HepG2 (cell line): ENCODE measurements at regions not wholly inside any gene's neighbourhood (a gene's known extent, or its start where the extent isn't known, plus 50 kb on each side); places are given as distances from the start of the nearest gene placed in this dataset.

Source experiments
- ARNT2 ChIP-seq: sonication (generic); formaldehyde crosslinking; IDR thresholded peaks from 2 replicates; pipeline ENCODE4 v1.8.0; 2022; ENCODE audit warnings: mild to moderate bottlenecking, low read depth, missing genetic modification reagents, moderate library complexity
- ARNTL ChIP-seq: sonication (generic); formaldehyde crosslinking; IDR thresholded peaks from 2 replicates; pipeline ENCODE4 v1.4.0; 2020; ENCODE audit warnings: mild to moderate bottlenecking, missing genetic modification reagents
- HMG20B ChIP-seq: conservative IDR thresholded peaks from 2 replicates; pipeline ENCODE4 v1.6.1; 2016; ENCODE audit warnings: missing genetic modification reagents, missing compliant biosample characterization
- PLRG1 ChIP-seq: fragments of 450-650 bp; conservative IDR thresholded peaks from 2 replicates; pipeline ENCODE4 v1.6.1; 2016
- RARG ChIP-seq: sonication (generic); formaldehyde crosslinking; IDR thresholded peaks from 2 replicates; pipeline ENCODE4 v1.4.0; 2020; ENCODE audit warnings: low read depth, mild to moderate bottlenecking, missing genetic modification reagents
- SATB2 ChIP-seq: sonication (generic); formaldehyde crosslinking; IDR thresholded peaks from 2 replicates; pipeline ENCODE4 v1.5.0; 2020; ENCODE audit warnings: missing genetic modification reagents
- TAF15 ChIP-seq: fragments of 200-400 bp; formaldehyde crosslinking; IDR thresholded peaks from one replicate; pipeline ENCODE4 v1.6.1; 2018; ENCODE audit warnings: mild to moderate bottlenecking, low read depth, low read length; ENCODE audit not compliant: poor library complexity, severe bottlenecking
- ZBTB3 ChIP-seq: sonication (generic); formaldehyde crosslinking; IDR thresholded peaks from 2 replicates; pipeline ENCODE4 v1.4.0; 2020; ENCODE audit warnings: low read depth, mild to moderate bottlenecking, moderate library complexity, missing genetic modification reagents, borderline replicate concordance
- ZIK1 ChIP-seq: sonication (generic); formaldehyde crosslinking; IDR thresholded peaks from 2 replicates; pipeline ENCODE4 v1.5.0; 2020; ENCODE audit warnings: mild to moderate bottlenecking, low read depth, missing genetic modification reagents, borderline replicate concordance
- ZNF274 ChIP-seq: sonication (generic); formaldehyde crosslinking; IDR thresholded peaks from 2 replicates; pipeline ENCODE4 v1.5.1; 2020; ENCODE audit warnings: mild to moderate bottlenecking, missing genetic modification reagents
- ZNF30 ChIP-seq: sonication (generic); formaldehyde crosslinking; IDR thresholded peaks from 2 replicates; pipeline ENCODE4 v1.5.0; 2020; ENCODE audit warnings: mild to moderate bottlenecking, missing genetic modification reagents
- ZNF672 ChIP-seq: sonication (generic); formaldehyde crosslinking; IDR thresholded peaks from 2 replicates; pipeline ENCODE4 v1.8.1; 2022; ENCODE audit warnings: missing genetic modification reagents
- ZNF678 ChIP-seq: sonication (generic); formaldehyde crosslinking; IDR thresholded peaks from 2 replicates; pipeline ENCODE4 v1.4.0; 2020; ENCODE audit warnings: mild to moderate bottlenecking, missing genetic modification reagents
- ZSCAN20 ChIP-seq: sonication (generic); formaldehyde crosslinking; IDR thresholded peaks from 2 replicates; pipeline ENCODE4 v1.4.0; 2020; ENCODE audit warnings: missing genetic modification reagents, mild to moderate bottlenecking, borderline replicate concordance
- TF ChIP-seq, protein P1 (sequence below): sonication (generic); formaldehyde crosslinking; IDR thresholded peaks from 2 replicates; pipeline ENCODE4 v1.4.0; 2020; ENCODE audit warnings: mild to moderate bottlenecking, missing genetic modification reagents
- TF ChIP-seq, protein P2 (sequence below), 2 experiments: sonication (generic) in 1 of 2; formaldehyde crosslinking in 1 of 2; IDR thresholded peaks; 2 replicates each; pipeline versions ENCODE4 v1.6.1 to v1.9.0; 2014 to 2022; ENCODE audit warnings: antibody characterized with exemption in 1 of 2, borderline replicate concordance in 1 of 2, inconsistent platforms in 1 of 2, low read depth in 1 of 2, missing genetic modification reagents in 1 of 2
- TF ChIP-seq, protein P3 (sequence below): sonication (generic); formaldehyde crosslinking; IDR thresholded peaks from 2 replicates; pipeline ENCODE4 v1.9.0; 2022; ENCODE audit warnings: missing genetic modification reagents, mild to moderate bottlenecking, borderline replicate concordance
- TF ChIP-seq, protein P4 (sequence below): sonication (generic); formaldehyde crosslinking; IDR thresholded peaks from 2 replicates; pipeline ENCODE4 v1.5.1; 2020; ENCODE audit warnings: missing genetic modification reagents, mild to moderate bottlenecking, borderline replicate concordance

DNA sequence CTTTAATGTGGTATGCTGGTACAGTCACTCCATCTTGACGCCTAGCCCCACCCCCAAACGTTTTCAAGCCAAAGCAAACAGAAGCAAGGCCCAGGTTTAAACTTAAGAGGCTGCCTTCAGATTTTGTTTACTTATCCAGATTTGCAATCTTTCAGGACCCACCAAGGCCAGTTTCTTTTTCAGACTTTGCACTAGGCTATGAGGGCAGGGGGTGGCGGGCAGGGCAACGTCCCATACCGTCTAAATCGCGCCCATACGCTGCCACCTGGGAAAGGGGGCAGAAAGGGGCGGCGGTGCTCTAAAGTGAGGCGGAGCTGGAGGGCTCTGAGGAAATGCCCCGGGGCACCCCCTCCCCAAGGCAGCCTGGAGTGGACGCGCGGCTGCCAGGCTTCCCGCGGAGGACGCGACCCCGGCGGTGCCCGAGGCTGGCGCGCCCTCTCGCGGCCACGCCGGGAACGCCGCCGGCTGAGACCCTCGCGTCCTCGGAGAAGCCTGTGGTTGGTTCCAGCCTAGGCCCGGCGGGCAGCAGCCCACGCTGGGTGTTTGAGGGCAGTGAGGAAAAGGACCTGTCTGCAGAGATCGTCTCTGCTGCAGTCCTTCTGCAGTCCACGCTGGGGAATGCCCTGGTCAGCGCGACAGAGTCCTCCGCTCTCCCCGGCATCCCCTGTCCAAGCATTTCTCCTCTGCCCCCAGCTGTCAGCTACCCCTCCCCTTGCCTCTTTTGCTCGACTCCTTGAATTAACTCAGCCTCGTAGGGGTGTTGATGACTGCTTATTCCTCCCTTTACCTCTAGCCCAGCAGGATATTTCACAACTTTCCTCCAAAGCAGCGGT is 93.7 kb upstream of the PRNP start (continued):
- TF ChIP-seq, protein P1, sequence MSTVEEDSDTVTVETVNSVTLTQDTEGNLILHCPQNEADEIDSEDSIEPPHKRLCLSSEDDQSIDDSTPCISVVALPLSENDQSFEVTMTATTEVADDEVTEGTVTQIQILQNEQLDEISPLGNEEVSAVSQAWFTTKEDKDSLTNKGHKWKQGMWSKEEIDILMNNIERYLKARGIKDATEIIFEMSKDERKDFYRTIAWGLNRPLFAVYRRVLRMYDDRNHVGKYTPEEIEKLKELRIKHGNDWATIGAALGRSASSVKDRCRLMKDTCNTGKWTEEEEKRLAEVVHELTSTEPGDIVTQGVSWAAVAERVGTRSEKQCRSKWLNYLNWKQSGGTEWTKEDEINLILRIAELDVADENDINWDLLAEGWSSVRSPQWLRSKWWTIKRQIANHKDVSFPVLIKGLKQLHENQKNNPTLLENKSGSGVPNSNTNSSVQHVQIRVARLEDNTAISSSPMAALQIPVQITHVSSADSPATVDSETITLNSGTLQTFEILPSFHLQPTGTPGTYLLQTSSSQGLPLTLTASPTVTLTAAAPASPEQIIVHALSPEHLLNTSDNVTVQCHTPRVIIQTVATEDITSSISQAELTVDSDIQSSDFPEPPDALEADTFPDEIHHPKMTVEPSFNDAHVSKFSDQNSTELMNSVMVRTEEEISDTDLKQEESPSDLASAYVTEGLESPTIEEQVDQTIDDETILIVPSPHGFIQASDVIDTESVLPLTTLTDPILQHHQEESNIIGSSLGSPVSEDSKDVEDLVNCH (CRISPR knock-in tag): no peak
- no peak for TF ChIP-seq ZIK1
- no peak for TF ChIP-seq ZBTB3 (CRISPR knock-in tag)
- no peak for TF ChIP-seq PLRG1
- TF ChIP-seq, protein P2, sequence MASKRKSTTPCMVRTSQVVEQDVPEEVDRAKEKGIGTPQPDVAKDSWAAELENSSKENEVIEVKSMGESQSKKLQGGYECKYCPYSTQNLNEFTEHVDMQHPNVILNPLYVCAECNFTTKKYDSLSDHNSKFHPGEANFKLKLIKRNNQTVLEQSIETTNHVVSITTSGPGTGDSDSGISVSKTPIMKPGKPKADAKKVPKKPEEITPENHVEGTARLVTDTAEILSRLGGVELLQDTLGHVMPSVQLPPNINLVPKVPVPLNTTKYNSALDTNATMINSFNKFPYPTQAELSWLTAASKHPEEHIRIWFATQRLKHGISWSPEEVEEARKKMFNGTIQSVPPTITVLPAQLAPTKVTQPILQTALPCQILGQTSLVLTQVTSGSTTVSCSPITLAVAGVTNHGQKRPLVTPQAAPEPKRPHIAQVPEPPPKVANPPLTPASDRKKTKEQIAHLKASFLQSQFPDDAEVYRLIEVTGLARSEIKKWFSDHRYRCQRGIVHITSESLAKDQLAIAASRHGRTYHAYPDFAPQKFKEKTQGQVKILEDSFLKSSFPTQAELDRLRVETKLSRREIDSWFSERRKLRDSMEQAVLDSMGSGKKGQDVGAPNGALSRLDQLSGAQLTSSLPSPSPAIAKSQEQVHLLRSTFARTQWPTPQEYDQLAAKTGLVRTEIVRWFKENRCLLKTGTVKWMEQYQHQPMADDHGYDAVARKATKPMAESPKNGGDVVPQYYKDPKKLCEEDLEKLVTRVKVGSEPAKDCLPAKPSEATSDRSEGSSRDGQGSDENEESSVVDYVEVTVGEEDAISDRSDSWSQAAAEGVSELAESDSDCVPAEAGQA (IDR thresholded peaks at IDR 0.05; ENCODE audit: low read depth): no peak
- TF ChIP-seq, protein P2 (CRISPR knock-in tag; IDR thresholded peaks at IDR 0.05; ENCODE audit: borderline replicate concordance): no peak
- peak; percentile 39; the same call in 1 of the 2 replicates for TF ChIP-seq ZNF274 (CRISPR knock-in tag)
- TF ChIP-seq, protein P3, sequence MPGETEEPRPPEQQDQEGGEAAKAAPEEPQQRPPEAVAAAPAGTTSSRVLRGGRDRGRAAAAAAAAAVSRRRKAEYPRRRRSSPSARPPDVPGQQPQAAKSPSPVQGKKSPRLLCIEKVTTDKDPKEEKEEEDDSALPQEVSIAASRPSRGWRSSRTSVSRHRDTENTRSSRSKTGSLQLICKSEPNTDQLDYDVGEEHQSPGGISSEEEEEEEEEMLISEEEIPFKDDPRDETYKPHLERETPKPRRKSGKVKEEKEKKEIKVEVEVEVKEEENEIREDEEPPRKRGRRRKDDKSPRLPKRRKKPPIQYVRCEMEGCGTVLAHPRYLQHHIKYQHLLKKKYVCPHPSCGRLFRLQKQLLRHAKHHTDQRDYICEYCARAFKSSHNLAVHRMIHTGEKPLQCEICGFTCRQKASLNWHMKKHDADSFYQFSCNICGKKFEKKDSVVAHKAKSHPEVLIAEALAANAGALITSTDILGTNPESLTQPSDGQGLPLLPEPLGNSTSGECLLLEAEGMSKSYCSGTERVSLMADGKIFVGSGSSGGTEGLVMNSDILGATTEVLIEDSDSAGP (CRISPR knock-in tag): peak; percentile 94; the same call in 1 of the 2 replicates
- 0 out of 2 replicates have a peak, but pooled peaks have one; percentile 51 for TF ChIP-seq ZNF30 (CRISPR knock-in tag)
- TF ChIP-seq TAF15: no peak
- 0 out of 2 replicates have a peak, but pooled peaks have one; percentile 17 for TF ChIP-seq ZSCAN20 (CRISPR knock-in tag)
- no peak for TF ChIP-seq SATB2
- 0 out of 2 replicates have a peak, but pooled peaks have one; percentile 59 for TF ChIP-seq ZNF678 (CRISPR knock-in tag)
- TF ChIP-seq, protein P4, sequence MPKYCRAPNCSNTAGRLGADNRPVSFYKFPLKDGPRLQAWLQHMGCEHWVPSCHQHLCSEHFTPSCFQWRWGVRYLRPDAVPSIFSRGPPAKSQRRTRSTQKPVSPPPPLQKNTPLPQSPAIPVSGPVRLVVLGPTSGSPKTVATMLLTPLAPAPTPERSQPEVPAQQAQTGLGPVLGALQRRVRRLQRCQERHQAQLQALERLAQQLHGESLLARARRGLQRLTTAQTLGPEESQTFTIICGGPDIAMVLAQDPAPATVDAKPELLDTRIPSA: no peak
- peak; percentile 84 for TF ChIP-seq ARNT2
- TF ChIP-seq RARG (CRISPR knock-in tag): no peak
- TF ChIP-seq ARNTL (CRISPR knock-in tag): peak; percentile 59; the same call in 1 of the 2 replicates
- TF ChIP-seq HMG20B: peak; percentile 87
- no peak for TF ChIP-seq ZNF672
